ENCODE measurements at regions not wholly inside any gene's neighbourhood (a gene's known extent, or its start where the extent isn't known, plus 50 kb on each side); places are given as distances from the start of the nearest gene placed in this dataset.

- intact Hi-C loops (cut with DNase I; ENCODE audit: low total_unique reads), result no loop called here
- 87 to 91% methylated on average over 15 of the region's 15 CpGs for WGBS, 2 donors
Measured at GRCh38 chr3:124634210-124635168, 95.8 kb upstream of the UMPS start.

GRCh38 chr3:124635169-124635539 is 95.1 kb upstream of the UMPS start:
- intact Hi-C loops (cut with DNase I; ENCODE audit: low total_unique reads), result no loop called here
- DNase-seq (ENCODE audit: low spot score in 2 of 2), result no peak
- TF ChIP-seq CTCF (IDR thresholded peaks at IDR 0.05) (no peak), POLR2A (IDR thresholded peaks at IDR 0.05) (no peak)
- 96 to 100% methylated on average over 1 of the region's 1 CpG for WGBS, 2 donors
- H3K4me3 ChIP-seq (ENCODE audit: low read depth, poor library complexity, severe bottlenecking), result no peak overlapping the region

More at GRCh38 chr3:124634210-124635168, 95.8 kb upstream of the UMPS start:
- TF ChIP-seq CTCF (IDR thresholded peaks at IDR 0.05) (no peak), POLR2A (IDR thresholded peaks at IDR 0.05) (no peak)
- H3K4me3 ChIP-seq (ENCODE audit: low read depth, poor library complexity, severe bottlenecking), result no peak overlapping the region
- DNase-seq (ENCODE audit: low spot score in 2 of 2), result no peak

GRCh38 chr3:124636101-124636862 is 94.0 kb upstream of the UMPS start:
- WGBS, 2 donors, result 39 to 49% methylated on average over 4 to 5 of the region's 5 CpGs
- no peak overlapping the region for H3K4me3 ChIP-seq (ENCODE audit: low read depth, poor library complexity, severe bottlenecking)
- no peak for DNase-seq (ENCODE audit: low spot score in 2 of 2)
- intact Hi-C loops (cut with DNase I; ENCODE audit: low total_unique reads), result no loop called here
- no peak for TF ChIP-seq POLR2A (IDR thresholded peaks at IDR 0.05)
- no peak for TF ChIP-seq CTCF (IDR thresholded peaks at IDR 0.05)

- TF ChIP-seq CTCF (IDR thresholded peaks at IDR 0.05) (no peak), POLR2A (IDR thresholded peaks at IDR 0.05) (no peak)
- intact Hi-C loops (cut with DNase I; ENCODE audit: low total_unique reads), result no loop called here
- WGBS, 2 donors, result 72 to 79% methylated on average over 4 of the region's 4 CpGs
- no peak for DNase-seq (ENCODE audit: low spot score in 2 of 2)
- H3K4me3 ChIP-seq (ENCODE audit: low read depth, poor library complexity, severe bottlenecking), result no peak overlapping the region
Measured at GRCh38 chr3:124636863-124637296, 93.4 kb upstream of the UMPS start.

- 84 to 87% methylated on average over 6 of the region's 6 CpGs for WGBS, 2 donors
- intact Hi-C loops (cut with DNase I; ENCODE audit: low total_unique reads), result no loop called here
- H3K4me3 ChIP-seq (ENCODE audit: low read depth, poor library complexity, severe bottlenecking), result no peak overlapping the region
- DNase-seq (ENCODE audit: low spot score in 2 of 2), result no peak
- TF ChIP-seq POLR2A (IDR thresholded peaks at IDR 0.05), result no peak
- TF ChIP-seq CTCF (IDR thresholded peaks at IDR 0.05), result no peak
Measured at GRCh38 chr3:124639406-124640237, 90.6 kb upstream of the UMPS start.
